Sigmoid colon (tissue), 6 donors: ENCODE measurements at regions not wholly inside any gene's neighbourhood (a gene's known extent, or its start where the extent isn't known, plus 50 kb on each side); places are given as distances from the start of the nearest gene placed in this dataset.

Experiments
- DNase-seq: peaks from one replicate; pipeline ENCODE4 v3.0.0-alpha.2; 2019
- H3K27ac ChIP-seq, 4 donors: fragments of 200-600 bp; sonication (generic); one replicate each; pipeline ENCODE4 v1.5.1; 2016 to 2019; ENCODE audit warnings: mild to moderate bottlenecking in 1 of 4
- H3K27me3 ChIP-seq, 3 donors: fragments of 200-600 bp; sonication (generic); one replicate each; pipeline ENCODE4 v1.5.1; 2019; ENCODE audit warnings: mild to moderate bottlenecking in 1 of 3
- H3K36me3 ChIP-seq, 4 donors: fragments of 200-600 bp; sonication (generic); one replicate each; pipeline ENCODE4 v1.5.1; 2016 to 2019
- H3K4me1 ChIP-seq, 4 donors: fragments of 200-600 bp; sonication (generic); one replicate each; pipeline ENCODE4 v1.5.1; 2017 to 2019
- H3K4me3 ChIP-seq, 4 donors: fragments of 200-600 bp; sonication (generic); one replicate each; pipeline ENCODE4 v1.5.1; 2017 to 2019; ENCODE audit warnings: mild to moderate bottlenecking in 2 of 4, moderate library complexity in 1 of 4
- H3K9me3 ChIP-seq, 4 donors: fragments of 200-600 bp in 3 of 4; sonication (generic) in 3 of 4; one replicate each; pipeline versions ENCODE4 v1.5.1 to v1.6.1; 2013 to 2019
- EP300 ChIP-seq, 4 donors: sonication (generic); formaldehyde crosslinking; IDR thresholded peaks; one replicate each; pipeline ENCODE4 v1.6.1; 2017; ENCODE audit warnings: antibody characterized with exemption in 4 of 4
- POLR2A ChIP-seq, 2 donors: fragments of 450-650 bp; IDR thresholded peaks; one replicate each; pipeline ENCODE4 v1.6.1; 2016; ENCODE audit warnings: antibody characterized with exemption in 2 of 2, mild to moderate bottlenecking in 2 of 2, moderate library complexity in 2 of 2
- POLR2AphosphoS5 ChIP-seq, 4 donors: sonication (generic); formaldehyde crosslinking; IDR thresholded peaks; one replicate each; pipeline ENCODE4 v1.6.1; 2017; ENCODE audit warnings: antibody characterized with exemption in 4 of 4
- whole genome bisulfite sequencing, 2 donors: extraction: QIAGEN DNeasy Blood & Tissue Kit; methylation state at CpG; one replicate each; pipeline ENCODE4 v1.1.7; 2013; 5-methylcytosine and 5-hydroxymethylcytosine counted together
- intact Hi-C: fragments of 100-400 bp; cut with DNase I; formaldehyde crosslinking; loops from one replicate; pipeline ENCODE4 v1.15.1; 2023
- TF ChIP-seq, protein P1 (sequence below), 4 experiments: fragments of 450-650 bp in 3 of 4; fragments of 200-600 bp in 1 of 4; IDR thresholded peaks; one replicate each; pipeline ENCODE4 v1.5.1; 2016 to 2019; ENCODE audit warnings: antibody characterized with exemption in 4 of 4, mild to moderate bottlenecking in 3 of 4, moderate library complexity in 2 of 4
- donor health status: healthy with polysubstance abuse.
- donor health status: healthy.

DNA sequence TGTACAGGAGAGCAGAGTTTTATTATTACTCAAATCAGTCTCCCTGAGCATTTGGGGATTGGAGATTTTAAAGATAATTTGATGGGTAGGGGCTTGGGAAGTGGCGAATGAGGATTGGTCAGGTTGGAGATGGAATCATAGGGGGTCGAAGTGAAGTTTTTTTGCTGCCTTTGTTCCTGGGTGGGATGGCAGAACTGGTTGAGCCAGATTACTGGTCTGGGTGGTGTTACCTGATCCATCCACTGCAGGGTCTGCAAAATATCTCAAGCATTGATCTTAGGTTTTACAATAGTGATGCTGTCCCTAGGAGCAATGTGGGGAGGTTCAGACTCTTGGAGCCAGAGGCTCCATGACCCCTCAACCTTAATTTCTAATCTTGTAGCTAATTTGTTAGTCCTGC, 108.8 kb downstream of the BACH1 start:
- WGBS, 2 donors: 89 to 94% methylated on average over 2 of the region's 2 CpGs
- Histone ChIP-seq H3K36me3 (no peaks in the 10 kb centered on the region), H3K27ac (no peak overlapping the region), H3K4me1 (no peaks in the 10 kb centered on the region), H3K4me3 (no peak overlapping the region), H3K27me3 (no peaks in the 10 kb centered on the region), H3K9me3 (peaks cover 0 to 2% (median 0%) of the 10 kb centered on the region in 4 donors)
- no peak for DNase-seq
- intact Hi-C loops: no loop called here
- TF ChIP-seq POLR2A (IDR thresholded peaks at IDR 0.05): no peak
- no peak for TF ChIP-seq POLR2AphosphoS5 (IDR thresholded peaks at IDR 0.05)
- TF ChIP-seq, protein P1, sequence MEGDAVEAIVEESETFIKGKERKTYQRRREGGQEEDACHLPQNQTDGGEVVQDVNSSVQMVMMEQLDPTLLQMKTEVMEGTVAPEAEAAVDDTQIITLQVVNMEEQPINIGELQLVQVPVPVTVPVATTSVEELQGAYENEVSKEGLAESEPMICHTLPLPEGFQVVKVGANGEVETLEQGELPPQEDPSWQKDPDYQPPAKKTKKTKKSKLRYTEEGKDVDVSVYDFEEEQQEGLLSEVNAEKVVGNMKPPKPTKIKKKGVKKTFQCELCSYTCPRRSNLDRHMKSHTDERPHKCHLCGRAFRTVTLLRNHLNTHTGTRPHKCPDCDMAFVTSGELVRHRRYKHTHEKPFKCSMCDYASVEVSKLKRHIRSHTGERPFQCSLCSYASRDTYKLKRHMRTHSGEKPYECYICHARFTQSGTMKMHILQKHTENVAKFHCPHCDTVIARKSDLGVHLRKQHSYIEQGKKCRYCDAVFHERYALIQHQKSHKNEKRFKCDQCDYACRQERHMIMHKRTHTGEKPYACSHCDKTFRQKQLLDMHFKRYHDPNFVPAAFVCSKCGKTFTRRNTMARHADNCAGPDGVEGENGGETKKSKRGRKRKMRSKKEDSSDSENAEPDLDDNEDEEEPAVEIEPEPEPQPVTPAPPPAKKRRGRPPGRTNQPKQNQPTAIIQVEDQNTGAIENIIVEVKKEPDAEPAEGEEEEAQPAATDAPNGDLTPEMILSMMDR (IDR thresholded peaks at IDR 0.05): no peak
- TF ChIP-seq EP300 (IDR thresholded peaks at IDR 0.05): no peak

DNA sequence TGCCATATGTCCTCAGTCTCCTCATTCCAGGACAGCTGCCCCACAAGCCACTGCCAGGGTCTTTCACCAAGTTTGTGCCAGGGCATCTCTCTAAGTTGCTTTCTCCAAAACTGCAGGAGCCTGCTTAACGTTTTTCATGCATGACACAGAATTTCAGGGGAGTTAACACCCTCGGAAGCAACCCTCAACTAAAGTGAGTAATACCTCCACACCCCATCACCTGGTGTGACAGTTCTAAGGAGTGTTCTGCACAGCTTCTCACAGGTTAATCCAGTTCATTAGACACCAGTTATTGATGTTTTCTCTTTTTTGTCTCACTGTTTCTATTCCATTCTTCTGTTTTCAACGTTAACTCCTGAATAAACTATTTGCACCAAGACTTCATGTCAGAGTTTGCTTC, 115.0 kb downstream of the BACH1 start:
- H3K9me3 ChIP-seq: no peaks in the 10 kb centered on the region
- intact Hi-C loops: no loop called here
- DNase-seq: no peak
- no peaks in the 10 kb centered on the region for H3K27me3 ChIP-seq
- no peaks in the 10 kb centered on the region for H3K4me1 ChIP-seq
- TF ChIP-seq, protein P1 (IDR thresholded peaks at IDR 0.05): no peak
- no peak for TF ChIP-seq POLR2AphosphoS5 (IDR thresholded peaks at IDR 0.05)
- TF ChIP-seq POLR2A (IDR thresholded peaks at IDR 0.05): no peak
- no peak for TF ChIP-seq EP300 (IDR thresholded peaks at IDR 0.05)
- no peaks in the 10 kb centered on the region for H3K36me3 ChIP-seq
- H3K4me3 ChIP-seq: no peak overlapping the region
- WGBS, 2 donors: 77 to 84% methylated on average over 3 of the region's 3 CpGs
- H3K27ac ChIP-seq: no peak overlapping the region

DNA sequence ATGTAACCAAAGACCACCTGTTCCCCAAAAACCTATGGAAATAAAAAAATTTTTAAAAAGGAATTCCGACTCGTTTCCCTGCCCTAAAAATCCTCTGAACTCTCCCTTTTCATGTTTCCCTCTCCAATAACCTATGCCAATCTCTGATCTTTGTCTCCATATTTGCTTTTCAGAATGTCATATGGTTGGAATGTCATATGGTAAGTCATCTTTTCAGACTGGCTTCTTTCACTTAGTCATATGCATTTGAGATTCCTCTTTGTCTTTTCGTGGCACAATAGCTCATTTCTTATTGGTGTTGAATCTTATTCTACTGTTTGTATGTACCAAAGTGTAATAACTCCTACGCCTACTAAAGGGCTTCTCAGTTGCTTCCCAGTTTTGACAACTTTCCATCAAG, 117.5 kb downstream of the BACH1 start:
- 94 to 95% methylated on average over 4 of the region's 4 CpGs for WGBS, 2 donors

DNA sequence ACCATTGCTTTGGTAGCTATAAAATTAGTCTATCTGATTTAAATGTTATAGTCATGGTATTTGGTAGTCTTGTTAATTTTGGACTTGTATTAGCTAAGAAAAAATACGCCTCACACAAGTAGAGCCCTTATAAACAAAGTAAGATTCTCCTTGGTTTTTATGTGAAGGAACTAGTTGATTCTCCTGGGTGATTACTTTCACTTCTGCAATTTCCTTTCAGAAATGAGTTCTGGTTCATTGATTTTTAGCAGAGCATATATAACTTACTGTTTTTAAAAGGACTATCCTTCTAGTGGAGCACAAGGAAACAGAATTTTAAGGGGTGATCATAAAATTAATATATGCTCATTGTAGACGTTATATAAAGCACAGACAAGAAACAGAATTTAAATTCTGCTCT, 120.1 kb downstream of the BACH1 start:
- Histone ChIP-seq H3K4me3 (no peak overlapping the region), H3K36me3 (no peaks in the 10 kb centered on the region), H3K4me1 (no peaks in the 10 kb centered on the region), H3K9me3 (no peaks in the 10 kb centered on the region), H3K27ac (no peak overlapping the region), H3K27me3 (no peaks in the 10 kb centered on the region)
- WGBS, 2 donors: 61 to 72% methylated on average over 2 of the region's 2 CpGs
- intact Hi-C loops: no loop called here
- DNase-seq: no peak
- TF ChIP-seq, protein P1 (IDR thresholded peaks at IDR 0.05): no peak
- no peak for TF ChIP-seq POLR2A (IDR thresholded peaks at IDR 0.05)
- no peak for TF ChIP-seq EP300 (IDR thresholded peaks at IDR 0.05)
- TF ChIP-seq POLR2AphosphoS5 (IDR thresholded peaks at IDR 0.05): no peak

More for the DNA sequence above, 117.5 kb downstream of the BACH1 start:
- intact Hi-C loops: no loop called here
- Histone ChIP-seq H3K4me3 (no peak overlapping the region), H3K4me1 (no peaks in the 10 kb centered on the region), H3K9me3 (no peaks in the 10 kb centered on the region), H3K27me3 (no peaks in the 10 kb centered on the region), H3K27ac (no peak overlapping the region), H3K36me3 (no peaks in the 10 kb centered on the region)
- no peak for TF ChIP-seq POLR2A (IDR thresholded peaks at IDR 0.05)
- TF ChIP-seq POLR2AphosphoS5 (IDR thresholded peaks at IDR 0.05): no peak
- no peak for TF ChIP-seq EP300 (IDR thresholded peaks at IDR 0.05)
- TF ChIP-seq, protein P1 (IDR thresholded peaks at IDR 0.05): no peak
- no peak for DNase-seq

DNA sequence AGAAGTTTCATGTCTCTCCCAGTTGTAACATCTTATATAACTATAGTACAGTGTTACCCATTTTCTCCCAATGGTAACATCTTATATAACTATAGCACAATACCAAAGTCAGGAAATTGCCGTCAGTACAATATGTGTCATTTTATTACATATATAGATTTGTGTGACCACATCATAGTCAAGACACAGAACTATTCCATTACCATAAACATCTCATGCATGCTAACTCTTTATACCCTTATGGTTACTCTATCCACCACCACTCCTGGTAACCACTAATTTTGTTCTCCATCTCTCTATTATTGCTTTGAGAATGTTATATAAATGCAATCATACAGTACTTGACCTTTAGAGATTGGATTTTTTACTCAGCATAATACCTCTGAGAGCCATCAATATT, 120.7 kb downstream of the BACH1 start:
- WGBS, 2 donors: 61 to 86% methylated on average over 1 of the region's 1 CpG
- DNase-seq: no peak
- H3K36me3 ChIP-seq: no peaks in the 10 kb centered on the region
- no peaks in the 10 kb centered on the region for H3K9me3 ChIP-seq
- no peak overlapping the region for H3K4me3 ChIP-seq
- no peak overlapping the region for H3K27ac ChIP-seq
- H3K27me3 ChIP-seq: no peaks in the 10 kb centered on the region
- intact Hi-C loops: no loop called here
- H3K4me1 ChIP-seq: no peaks in the 10 kb centered on the region
- TF ChIP-seq, protein P1 (IDR thresholded peaks at IDR 0.05): no peak
- no peak for TF ChIP-seq EP300 (IDR thresholded peaks at IDR 0.05)
- TF ChIP-seq POLR2AphosphoS5 (IDR thresholded peaks at IDR 0.05): no peak
- TF ChIP-seq POLR2A (IDR thresholded peaks at IDR 0.05): no peak
